NCI-H2227 (cell line): ENCODE measurements at regions not wholly inside any gene's neighbourhood (a gene's known extent, or its start where the extent isn't known, plus 50 kb on each side); places are given as distances from the start of the nearest gene placed in this dataset.

Source experiments
- DNase-seq: peaks from one replicate; lab custom pipeline; 2025; ENCODE audit not compliant: unreplicated experiment; lab: John Stamatoyannopoulos, UW

- DNase-seq = no peak
Observed at GRCh38 chr20:7691647-7692269, 248.5 kb downstream of the HAO1 start.

GRCh38 chr20:7692478-7692877 lies 247.8 kb downstream of the HAO1 start:
- DNase-seq = no peak

- no peak for DNase-seq
Observed at GRCh38 chr20:7693761-7694160, 246.5 kb downstream of the HAO1 start.

- no peak for DNase-seq
Observed at GRCh38 chr20:7695051-7695495, 245.2 kb downstream of the HAO1 start.

GRCh38 chr20:7695635-7696034 lies 244.6 kb downstream of the HAO1 start:
- no peak for DNase-seq

GRCh38 chr20:7696311-7696710 lies 243.9 kb downstream of the HAO1 start:
- DNase-seq = no peak

- no peak for DNase-seq
Observed at GRCh38 chr20:7702141-7702540, 238.1 kb downstream of the HAO1 start.

- no peak for DNase-seq
Observed at GRCh38 chr20:7703551-7703961, 236.7 kb downstream of the HAO1 start.

GRCh38 chr20:7703996-7704395 lies 236.3 kb downstream of the HAO1 start:
- DNase-seq = no peak

- no peak for DNase-seq
Observed at GRCh38 chr20:7708112-7708511, 232.1 kb downstream of the HAO1 start.

GRCh38 chr20:7708782-7709181 lies 231.5 kb downstream of the HAO1 start:
- no peak for DNase-seq

GRCh38 chr20:7710440-7710839 lies 229.8 kb downstream of the HAO1 start:
- DNase-seq = no peak

- DNase-seq = no peak
Observed at GRCh38 chr20:7712661-7713060, 227.6 kb downstream of the HAO1 start.

GRCh38 chr20:7714549-7714948 lies 225.7 kb downstream of the HAO1 start:
- no peak for DNase-seq

GRCh38 chr20:7716286-7716972 lies 223.8 kb downstream of the HAO1 start:
- DNase-seq = no peak

GRCh38 chr20:7722564-7722963 lies 217.7 kb downstream of the HAO1 start:
- DNase-seq = no peak

- DNase-seq = no peak
Observed at GRCh38 chr20:7723284-7723683, 217.0 kb downstream of the HAO1 start.

- DNase-seq = no peak
Observed at GRCh38 chr20:7728338-7728737, 211.9 kb downstream of the HAO1 start.

- no peak for DNase-seq
Observed at GRCh38 chr20:7734216-7734615, 206.0 kb downstream of the HAO1 start.

GRCh38 chr20:7736336-7736735 lies 203.9 kb downstream of the HAO1 start:
- no peak for DNase-seq

- no peak for DNase-seq
Observed at GRCh38 chr20:7741866-7742265, 198.4 kb downstream of the HAO1 start.

GRCh38 chr20:7742479-7742878 lies 197.8 kb downstream of the HAO1 start:
- DNase-seq = no peak

GRCh38 chr20:7744411-7744810 lies 195.8 kb downstream of the HAO1 start:
- no peak for DNase-seq
